GM21447 (cell line): ENCODE measurements at regions not wholly inside any gene's neighbourhood (a gene's known extent, or its start where the extent isn't known, plus 50 kb on each side); places are given as distances from the start of the nearest gene placed in this dataset.
"Not testable (repeated sequence)": the region's sequence is repeated elsewhere in the genome, so short reads cannot be mapped to it uniquely, and the experiment has no call there.

ENCODE experiments used
- ATAC-seq: cut with Tn5 transposase; IDR thresholded peaks from one replicate; pipeline ENCODE4 v1.9.1; 2021; ENCODE audit not compliant: unreplicated experiment

DNA sequence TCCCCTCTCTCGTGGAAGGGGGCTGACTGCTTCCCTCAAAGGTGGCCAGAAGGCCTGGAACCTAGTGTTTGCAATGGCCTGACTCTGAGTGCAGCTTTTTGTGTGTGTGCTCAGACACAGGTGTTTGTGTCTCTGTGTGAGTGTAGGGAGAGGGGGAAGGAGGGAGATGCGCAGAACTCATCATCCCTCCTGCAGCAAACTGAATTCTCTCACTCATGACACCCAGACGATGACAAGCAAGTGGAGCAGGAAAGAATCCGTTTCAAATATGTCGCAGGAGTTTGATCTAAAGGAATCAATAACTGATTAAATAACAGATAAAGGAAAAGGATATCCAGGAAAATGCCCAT lies 101.4 kb downstream of the TNFAIP3 start:
- no peak for ATAC-seq

DNA sequence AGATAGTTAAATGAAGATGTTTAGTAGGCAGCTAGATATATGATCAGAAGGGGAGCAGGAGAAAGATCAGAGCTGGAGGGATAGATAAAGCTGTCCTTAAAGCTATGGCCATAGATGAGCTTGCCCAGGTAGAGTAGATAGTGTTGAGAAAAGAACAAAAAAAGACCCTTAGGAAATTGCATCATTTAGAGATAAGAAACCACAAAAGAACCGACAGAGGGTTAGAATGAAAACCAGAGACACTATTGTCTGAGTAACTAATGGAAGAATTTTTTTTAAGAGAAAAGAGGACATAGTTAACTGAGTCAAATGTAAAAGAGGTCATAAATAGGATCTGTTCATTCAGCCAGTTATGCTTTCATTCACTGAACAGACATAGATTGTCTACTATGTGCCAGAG lies 101.8 kb downstream of the TNFAIP3 start:
- ATAC-seq, result no peak

DNA sequence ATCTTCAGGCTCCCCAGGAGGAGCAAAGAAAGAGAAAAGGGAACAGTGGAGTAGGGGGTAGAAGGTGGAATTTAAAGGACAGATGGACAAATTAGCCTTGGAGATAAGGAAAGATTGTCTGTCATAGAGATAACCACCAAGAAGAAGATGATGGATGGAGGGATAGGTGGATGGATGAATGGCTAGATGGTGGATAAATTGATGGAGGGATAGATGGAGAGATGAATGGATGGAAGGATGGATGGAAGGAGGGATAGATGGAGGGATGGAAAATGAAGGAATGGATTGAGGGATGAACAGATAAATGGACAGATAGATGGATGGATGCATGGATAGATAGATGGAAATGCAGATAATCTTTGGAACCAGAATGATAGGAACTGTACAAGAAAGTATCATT lies 102.8 kb downstream of the TNFAIP3 start:
- no peak for ATAC-seq

DNA sequence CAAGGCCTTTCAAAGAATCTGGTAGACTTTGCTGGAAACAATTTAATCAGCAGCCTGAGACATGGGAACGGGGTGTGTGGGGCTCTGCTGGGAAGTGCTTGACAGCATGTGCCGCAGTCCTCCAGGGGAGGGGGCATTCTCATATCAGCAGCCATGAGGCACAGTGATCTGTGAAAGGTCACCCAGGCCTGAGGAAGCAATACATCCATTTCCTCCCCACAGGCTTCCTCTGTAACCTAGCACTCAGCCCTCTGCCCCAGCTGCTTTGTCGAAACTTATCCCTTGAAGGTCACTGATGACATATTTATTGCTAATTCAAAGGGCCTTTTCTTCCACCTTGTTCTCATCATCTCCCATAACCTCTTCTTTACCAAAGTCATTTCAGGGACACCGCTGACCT lies 103.3 kb downstream of the TNFAIP3 start:
- ATAC-seq, result peak; percentile 60

DNA sequence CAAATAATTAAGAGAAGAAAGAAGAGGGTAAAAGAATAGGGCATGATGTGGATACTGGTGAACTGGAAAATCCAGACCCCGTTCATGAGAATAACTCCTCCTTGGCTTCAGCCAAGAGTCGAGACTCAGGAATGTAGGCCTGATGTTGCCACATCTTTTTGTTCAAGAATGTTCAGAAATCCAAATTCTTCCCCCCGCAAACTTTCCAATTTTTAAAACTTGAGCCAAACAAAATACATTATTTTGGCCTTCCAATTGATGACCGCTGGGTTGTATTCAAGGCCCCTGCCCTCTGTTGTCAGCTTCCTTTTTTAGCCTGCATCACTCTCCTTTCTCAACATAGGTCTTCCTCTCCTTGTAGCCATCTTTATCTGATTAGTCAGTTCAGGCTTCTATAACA lies 106.1 kb downstream of the TNFAIP3 start:
- ATAC-seq, result no peak

DNA sequence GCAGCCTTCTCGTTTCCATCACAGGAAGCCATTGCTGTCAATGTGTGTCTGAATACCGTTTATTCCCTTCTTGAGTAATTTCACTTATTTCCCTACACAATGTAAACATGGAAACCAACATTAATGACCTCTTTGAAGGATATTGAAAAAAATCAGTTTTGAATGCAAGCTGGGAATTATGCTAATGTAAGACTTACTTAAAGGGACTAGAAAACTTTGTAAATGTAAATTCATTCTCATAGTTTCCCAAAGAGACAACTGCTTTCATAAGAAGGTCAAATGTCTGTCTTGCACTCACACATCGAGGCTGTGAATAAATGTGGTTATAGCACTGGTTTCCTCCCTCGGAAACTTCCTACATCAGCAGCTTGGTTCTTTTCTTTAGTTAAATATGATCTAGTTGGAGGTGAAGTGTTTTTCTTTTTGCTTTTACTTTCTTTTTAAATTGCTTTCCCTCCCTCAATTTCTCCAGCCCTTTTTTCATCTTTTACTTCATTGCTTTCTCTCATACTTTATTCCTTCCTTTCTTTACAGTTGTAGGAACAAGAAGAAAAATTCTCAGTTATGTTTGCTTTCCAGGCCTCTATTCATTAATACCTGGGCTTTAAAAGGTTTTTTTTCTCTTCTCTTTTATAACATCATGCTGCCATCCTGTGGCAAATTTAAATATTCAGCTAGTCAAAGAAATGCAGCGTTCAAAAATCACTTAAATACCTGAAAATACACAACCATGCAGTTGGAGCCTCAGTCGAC lies 108.3 kb downstream of the TNFAIP3 start:
- ATAC-seq, result no peak

DNA sequence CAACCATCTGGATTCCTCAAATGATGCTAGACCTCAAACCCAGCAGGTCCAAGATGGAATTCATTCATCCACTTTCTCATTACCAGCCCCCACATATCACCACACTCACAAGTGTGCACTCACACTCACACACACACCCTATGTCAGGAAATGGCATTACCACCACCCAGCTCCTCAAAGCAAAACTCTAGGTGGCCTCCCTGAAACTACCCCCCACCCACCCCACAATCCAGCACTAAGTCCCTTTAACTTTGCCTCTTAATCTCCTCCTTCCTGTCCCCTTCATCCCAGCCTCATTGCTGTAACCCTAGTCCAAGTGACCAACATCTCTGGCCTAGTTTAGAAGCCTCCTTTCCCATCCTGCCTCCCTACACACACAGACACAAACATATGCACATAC lies 109.4 kb downstream of the TNFAIP3 start:
- ATAC-seq, result no peak

DNA sequence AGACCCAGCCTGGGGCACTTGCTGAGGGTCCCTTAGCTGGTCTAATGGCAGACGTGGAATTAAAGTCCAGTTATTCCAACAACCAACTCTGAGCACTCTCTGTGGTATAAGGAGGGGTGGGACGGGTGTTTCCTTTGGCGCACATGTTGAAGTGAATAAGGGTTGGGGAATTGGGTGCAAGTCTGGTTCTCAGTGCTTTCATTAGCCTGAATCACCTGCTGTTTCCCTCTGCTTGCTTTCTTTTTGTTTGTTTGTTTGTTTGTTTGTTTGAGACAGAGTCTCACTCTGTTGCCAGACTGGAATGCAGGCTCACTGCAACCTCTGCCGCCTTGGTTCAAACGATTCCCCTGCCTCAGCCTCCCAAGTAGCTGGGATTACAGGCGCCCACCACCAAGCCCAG lies 110.1 kb downstream of the TNFAIP3 start:
- no peak for ATAC-seq

DNA sequence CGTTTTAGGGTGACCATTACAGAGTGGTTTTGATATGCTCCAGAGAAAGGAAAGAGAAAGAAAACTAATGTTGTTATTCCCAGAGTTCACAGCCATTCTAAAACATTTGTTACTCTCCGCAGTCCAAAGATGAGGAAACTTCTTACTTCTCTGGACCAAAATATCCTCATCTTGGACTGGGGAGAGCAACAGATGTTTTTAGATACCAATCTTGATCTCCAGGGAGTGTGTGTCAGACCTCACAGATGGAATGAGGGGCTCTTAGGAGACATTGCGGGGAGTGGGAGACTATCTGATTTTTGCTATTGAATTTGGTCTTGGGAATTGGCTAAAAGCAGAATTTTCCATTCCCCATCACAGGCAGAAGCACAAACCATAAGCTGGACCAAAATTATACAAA lies 110.8 kb downstream of the TNFAIP3 start:
- ATAC-seq, result no peak

DNA sequence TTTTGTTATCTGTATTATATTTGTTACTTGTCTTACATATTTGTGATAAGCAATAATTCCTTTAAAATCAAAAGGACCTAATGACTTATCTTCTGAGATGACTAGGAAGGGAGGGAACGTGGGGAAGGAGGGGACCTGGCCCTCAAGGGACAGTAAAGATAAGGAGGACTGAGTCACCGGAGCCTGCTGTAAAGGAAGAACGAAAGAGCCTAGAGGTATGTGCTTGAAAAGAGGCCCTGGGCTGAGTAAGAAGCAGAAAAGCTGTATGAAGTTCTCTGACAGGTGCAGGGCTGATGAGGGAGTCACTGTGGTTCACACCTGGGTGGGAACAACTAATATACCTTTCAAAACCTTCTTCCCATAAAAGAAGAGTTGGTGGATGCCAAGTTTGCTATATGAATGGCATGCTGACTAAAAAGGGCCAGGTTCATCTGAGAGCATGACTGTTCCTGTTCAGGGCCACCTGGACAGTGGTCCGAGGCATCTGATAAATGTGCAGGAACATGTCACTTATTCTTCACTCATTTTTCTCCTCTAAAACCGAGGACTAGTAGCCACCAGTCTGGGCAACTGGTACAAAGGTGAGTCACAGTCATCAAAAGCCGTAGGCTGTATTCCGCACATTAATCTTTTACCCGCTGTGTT lies 111.3 kb downstream of the TNFAIP3 start:
- peak; percentile 68 for ATAC-seq

DNA sequence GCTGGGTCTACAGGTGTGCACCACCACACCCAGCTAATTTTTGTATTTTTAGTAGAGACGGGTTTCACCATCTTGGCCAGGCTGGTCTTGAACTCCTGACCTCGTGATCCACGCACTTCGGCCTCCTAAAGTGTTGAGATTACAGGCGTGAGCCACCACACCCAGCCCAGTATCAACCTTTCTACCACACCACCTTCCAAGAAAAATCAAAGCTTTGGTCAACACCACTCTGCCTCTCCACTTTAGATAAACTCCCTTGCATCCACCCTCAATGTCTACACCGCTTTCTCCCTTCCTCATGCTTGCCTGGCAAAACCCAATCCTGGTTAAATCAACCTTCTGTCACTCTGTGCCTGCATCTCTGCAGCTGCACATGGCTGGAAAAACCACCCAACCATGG lies 112.2 kb downstream of the TNFAIP3 start:
- not testable (repeated sequence) for ATAC-seq

DNA sequence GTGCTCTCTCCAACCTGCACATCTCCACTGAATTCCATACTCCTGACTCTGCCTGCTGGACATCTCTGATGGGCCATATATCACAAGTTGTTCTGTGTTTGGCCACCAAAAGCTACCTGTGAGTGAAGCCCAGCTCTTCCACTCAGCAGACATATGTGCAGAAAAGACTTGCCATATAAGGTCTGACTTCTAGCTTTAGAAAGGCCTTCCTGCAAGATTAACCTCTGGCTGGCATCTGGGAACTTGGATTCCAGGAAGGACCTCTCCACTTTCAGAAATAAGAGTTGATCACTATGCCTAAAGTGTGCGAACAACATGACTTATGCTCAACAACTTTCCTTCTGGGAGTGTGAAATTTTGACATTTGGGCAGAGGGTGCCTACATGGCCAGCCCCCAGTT lies 113.7 kb downstream of the TNFAIP3 start:
- ATAC-seq, result no peak

DNA sequence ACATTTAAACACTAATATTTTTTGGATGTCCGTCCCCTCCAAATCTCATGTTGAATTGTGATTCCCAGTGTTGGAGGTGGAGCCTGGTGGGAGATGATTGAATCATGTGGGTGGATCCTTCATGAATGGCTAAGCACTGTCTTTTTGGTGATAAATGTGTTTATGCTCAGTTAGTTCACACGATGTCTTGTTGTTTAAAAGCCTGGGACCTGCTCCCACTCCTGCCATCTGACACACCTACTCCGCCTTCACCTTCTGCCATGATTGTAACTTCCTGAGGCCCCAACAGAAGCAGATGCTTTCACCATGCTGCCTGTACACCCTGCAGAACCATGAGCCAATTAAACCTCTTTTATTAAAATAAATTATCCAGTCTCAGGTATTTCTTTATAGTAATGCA lies 114.7 kb downstream of the TNFAIP3 start:
- no peak for ATAC-seq

DNA sequence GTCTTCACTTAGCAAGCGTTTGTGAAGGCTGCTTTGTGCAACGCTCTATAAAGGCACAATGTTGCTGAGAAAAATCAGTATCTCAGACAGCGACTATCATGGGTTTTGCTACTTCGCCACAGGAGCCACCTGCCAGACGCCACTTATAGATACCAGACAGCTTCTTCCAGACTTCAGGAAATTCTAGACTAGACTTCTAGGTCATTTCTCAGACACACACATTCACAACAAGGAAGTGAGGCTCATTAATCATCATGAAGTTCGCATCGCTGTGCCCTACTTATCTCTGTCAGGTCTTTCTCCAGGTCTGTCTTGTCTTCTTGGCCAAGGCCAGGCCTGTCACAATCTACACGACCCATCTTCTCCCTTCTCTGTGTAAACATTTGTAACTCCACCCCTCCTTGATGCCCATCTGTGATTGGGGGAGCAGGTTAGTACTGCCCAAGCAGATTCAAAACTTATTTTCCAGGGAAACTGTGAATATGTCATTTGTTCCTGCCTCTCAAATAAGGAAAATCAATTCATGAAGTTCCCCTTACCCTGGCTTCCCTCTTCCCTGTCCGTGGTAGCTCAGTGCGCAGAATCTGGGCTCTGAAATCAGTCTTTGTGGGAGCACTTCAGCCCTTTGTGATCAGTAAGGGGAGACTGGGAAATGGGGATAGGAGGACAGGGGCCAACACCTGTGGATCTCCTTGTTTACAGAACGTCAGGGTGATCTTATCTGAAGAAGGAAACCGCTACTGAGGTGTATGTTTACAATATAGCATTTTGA lies 115.5 kb downstream of the TNFAIP3 start:
- no peak for ATAC-seq

DNA sequence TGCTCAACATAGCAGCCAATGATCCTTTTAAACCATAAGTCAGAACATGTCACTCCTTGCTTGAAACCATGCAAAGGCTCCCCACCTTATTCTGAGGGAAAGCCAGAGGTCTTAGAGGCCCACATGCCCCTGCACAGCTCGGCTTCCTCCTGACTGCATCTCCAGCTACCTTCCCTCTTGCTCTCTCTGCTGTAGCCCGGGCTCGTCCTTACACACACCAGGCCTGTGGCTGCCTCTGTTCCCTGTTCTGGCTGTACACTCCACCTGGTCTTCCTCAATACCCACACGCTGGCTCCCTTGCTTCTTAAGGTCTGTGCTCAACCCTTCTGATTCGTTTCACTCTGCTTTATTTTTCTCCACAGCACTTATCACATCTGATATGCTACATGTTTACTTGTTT lies 116.2 kb downstream of the TNFAIP3 start:
- no peak for ATAC-seq

DNA sequence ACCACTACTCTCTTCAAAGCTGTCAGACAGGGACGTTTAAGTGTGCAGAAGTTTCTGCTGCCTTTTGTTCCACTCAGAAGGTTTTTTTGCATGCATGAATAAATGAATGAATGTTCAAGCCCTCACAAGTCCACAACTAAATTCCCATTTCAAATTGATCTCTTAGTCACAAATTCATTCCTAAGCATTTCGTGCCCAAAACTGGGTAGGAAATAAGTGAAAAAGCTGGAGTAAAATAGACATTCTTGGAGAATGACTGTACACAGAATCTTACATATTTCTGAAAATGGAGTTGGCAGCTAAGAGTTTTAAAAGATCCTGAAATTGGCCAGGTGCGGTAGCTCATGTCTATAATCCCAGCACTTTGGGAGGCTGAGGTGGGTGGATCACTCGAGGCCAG lies 117.6 kb downstream of the PERP start:
- ATAC-seq, result no peak

DNA sequence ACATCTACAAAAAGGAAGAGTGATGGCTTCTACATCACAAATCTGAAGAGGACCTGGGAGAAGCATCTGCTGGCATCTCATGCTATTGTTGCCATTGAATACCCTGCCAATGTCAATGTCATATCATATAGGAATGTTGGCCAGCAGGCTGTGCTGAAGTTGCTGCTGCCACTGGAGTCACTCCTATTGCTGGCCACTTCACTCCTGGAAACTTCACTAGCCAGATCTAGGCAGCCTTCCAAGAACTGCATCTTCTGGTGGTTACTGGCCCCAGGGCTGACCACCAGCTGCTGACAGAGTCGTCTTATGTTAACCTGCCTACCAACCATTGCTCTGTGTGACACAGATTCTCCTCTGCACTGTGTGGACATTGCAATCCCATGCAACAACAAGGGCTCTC lies 111.8 kb downstream of the PERP start:
- no peak for ATAC-seq

DNA sequence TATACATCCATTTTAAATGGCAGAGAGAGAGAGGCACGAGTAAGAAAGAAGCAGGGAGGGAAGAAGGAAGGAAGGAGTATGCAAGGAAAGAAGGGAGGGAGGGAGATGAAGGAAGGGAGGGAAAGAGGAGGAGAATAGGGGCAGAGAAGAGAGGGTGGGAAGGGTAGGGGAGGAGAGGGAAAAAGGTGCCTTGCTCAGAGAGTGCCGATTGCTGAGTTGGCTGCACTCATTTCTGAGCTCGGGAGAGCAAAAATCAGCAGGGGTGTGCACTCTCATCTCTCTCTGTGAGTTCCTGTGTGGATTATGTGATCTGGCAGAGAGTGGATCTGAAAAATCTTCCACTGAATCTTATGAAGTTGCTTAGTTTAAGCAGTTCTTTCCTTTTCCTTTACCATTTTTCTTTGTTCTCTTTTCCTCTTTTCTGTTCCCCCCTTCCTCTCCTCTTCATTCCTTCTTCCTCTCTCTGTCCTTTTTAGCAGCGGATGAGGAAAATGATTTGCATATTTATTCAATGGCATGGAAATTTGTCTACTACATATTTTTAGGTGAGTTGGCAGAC lies 108.7 kb downstream of the PERP start:
- no peak for ATAC-seq

DNA sequence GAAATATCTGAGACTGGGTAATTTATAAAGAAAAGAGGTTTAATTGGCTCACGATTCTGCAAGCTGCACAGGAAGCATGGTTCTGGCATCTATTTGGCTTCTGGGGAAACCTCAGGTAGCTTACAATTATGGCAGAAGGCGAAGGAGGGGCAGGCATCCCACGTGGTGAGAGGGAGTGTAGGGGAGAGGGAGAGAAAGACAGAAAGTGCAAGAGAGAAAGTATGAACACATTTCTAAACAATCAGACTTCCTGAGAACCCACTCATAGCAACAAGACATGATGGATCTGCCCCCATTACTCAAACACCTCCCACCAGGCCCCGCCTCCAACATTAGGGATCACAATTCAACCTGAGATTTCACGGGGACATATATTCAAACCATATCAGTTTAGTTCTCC lies 107.4 kb downstream of the PERP start:
- no peak for ATAC-seq

DNA sequence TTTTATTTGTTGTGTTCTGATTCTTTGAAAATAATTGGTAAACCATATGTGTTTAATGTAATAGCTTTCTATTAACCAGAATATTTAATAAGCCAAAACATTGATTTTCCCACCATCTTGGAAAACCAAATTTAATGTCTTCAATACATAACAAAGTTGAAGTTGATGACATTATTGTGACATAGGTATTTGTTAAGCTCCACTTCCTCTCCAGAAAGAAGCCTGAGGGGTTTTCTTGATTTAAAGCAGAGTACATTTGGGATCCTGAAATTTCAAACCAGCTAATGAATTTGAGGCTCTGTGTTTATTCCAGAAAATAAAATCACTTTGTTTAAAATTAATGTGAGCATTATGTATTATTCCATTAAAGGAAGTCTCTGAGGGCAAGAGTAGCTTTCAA lies 106.3 kb downstream of the PERP start:
- ATAC-seq, result no peak

DNA sequence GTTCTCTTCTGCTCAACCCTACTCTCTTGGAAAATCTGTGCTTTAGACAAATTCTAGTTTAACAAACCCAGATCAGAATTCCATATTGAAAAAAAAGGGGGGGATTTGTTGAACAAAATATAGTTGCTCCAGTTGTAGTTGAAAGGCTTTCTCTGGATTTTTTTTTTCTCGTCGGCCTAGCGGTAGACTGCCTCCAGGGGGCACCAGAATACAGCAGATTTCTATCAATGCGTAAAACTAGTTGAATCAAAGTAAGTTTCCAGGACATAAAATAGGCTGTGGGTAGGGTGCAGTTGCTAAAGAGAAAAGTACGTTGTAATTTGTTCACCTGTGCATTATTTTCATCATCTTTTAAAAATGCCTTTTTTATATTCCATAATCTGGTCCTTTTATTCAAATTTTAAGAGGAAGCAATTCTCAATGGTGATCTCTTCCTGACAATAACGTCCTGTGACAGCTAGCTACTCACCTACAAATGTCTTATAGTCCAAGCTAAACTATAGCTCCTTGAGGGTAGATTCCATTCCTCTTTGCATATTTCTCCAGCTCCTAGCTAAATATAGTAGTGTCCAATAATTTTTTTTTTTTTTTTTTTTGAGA lies 105.4 kb downstream of the PERP start:
- no peak for ATAC-seq
